PC-9 (cell line): ENCODE measurements at regions not wholly inside any gene's neighbourhood (a gene's known extent, or its start where the extent isn't known, plus 50 kb on each side); places are given as distances from the start of the nearest gene placed in this dataset.

ENCODE experiments used
- BruUV-seq: library from RNA; stranded (reverse); fragments of 400-500 nt; replicated peaks from 2 replicates; lab custom pipeline; 2021; lab: Mats Ljungman, UMichigan
- CTCF ChIA-PET: fragments of 300-600 bp; sonication (Branson Sonifier 250); formaldehyde crosslinking; loops from one replicate; lab custom pipeline; 2022; ENCODE audit warnings: antibody characterized with exemption; lab: Charles Lee
- POLR2A ChIA-PET: fragments of 300-600 bp; sonication (Branson Sonifier 250); formaldehyde crosslinking; loops from one replicate; lab custom pipeline; 2022; ENCODE audit warnings: antibody characterized with exemption; ENCODE audit not compliant: unreplicated experiment; lab: Charles Lee
- DNase-seq, 2 experiments: peaks; one replicate each; pipeline versions ENCODE4 v3.0.0 to v3.0.0-alpha.2; 2015 to 2022; ENCODE audit warnings: mixed read lengths in 1 of 2
- H2AFZ ChIP-seq: fragments of 200-600 bp; sonication (generic); 2 replicates; pipeline ENCODE4 v1.8.1; 2017; ENCODE audit warnings: antibody characterized with exemption
- H3F3A ChIP-seq: fragments of 200-600 bp; sonication (generic); 2 replicates; pipeline ENCODE4 v1.8.1; 2017; ENCODE audit warnings: antibody characterized with exemption, mild to moderate bottlenecking, low read depth; ENCODE audit not compliant: insufficient read depth
- H3K27ac ChIP-seq: fragments of 200-600 bp; sonication (generic); 2 replicates; pipeline ENCODE4 v1.6.1; 2016; ENCODE audit warnings: mixed run types
- H3K27me3 ChIP-seq: fragments of 200-600 bp; sonication (generic); 2 replicates; pipeline ENCODE4 v1.6.1; 2016; ENCODE audit warnings: low read depth, mixed run types; ENCODE audit not compliant: insufficient read depth
- H3K36me3 ChIP-seq: fragments of 200-600 bp; sonication (generic); 2 replicates; pipeline ENCODE4 v1.6.1; 2016; ENCODE audit warnings: low read depth, mixed run types
- H3K4me1 ChIP-seq: fragments of 200-600 bp; sonication (generic); replicated peaks from 2 replicates; pipeline ENCODE4 v1.6.1; 2016; ENCODE audit warnings: mixed run types; ENCODE audit not compliant: insufficient read depth
- H3K4me2 ChIP-seq: fragments of 200-600 bp; sonication (generic); 2 replicates; pipeline ENCODE4 v1.6.1; 2017; ENCODE audit warnings: mixed run types
- H3K4me3 ChIP-seq: fragments of 200-600 bp; sonication (generic); 2 replicates; pipeline ENCODE4 v1.6.1; 2016; ENCODE audit warnings: mixed run types
- H3K79me2 ChIP-seq: fragments of 200-600 bp; sonication (generic); 2 replicates; pipeline ENCODE4 v1.6.1; 2017; ENCODE audit warnings: low read depth, mixed run types
- H3K9me2 ChIP-seq: fragments of 200-600 bp; sonication (generic); 2 replicates; pipeline ENCODE4 v1.8.1; 2017; ENCODE audit warnings: mild to moderate bottlenecking; ENCODE audit not compliant: insufficient read depth
- H3K9me3 ChIP-seq: fragments of 200-600 bp; sonication (generic); 2 replicates; pipeline ENCODE4 v1.8.1; 2016; ENCODE audit warnings: low read depth; ENCODE audit not compliant: insufficient read depth
- H4K20me1 ChIP-seq: fragments of 200-600 bp; sonication (generic); 2 replicates; pipeline ENCODE4 v1.8.1; 2017; ENCODE audit not compliant: insufficient read depth
- EZH2 ChIP-seq: fragments of 200-600 bp; sonication (generic); IDR thresholded peaks from 2 replicates; pipeline ENCODE4 v1.8.0; 2017; ENCODE audit warnings: antibody characterized with exemption, low read depth
- intact Hi-C: fragments of 100-400 bp; cut with micrococcal nuclease; formaldehyde crosslinking; loops from one replicate; pipeline ENCODE4 v1.10.0; 2022; ENCODE audit not compliant: unreplicated experiment
- TF ChIP-seq, protein P1 (sequence below): fragments of 200-600 bp; sonication (generic); conservative IDR thresholded peaks from 2 replicates; pipeline ENCODE4 v1.6.1; 2017; ENCODE audit warnings: mixed run types, antibody characterized with exemption, mild to moderate bottlenecking, moderate library complexity

DNA sequence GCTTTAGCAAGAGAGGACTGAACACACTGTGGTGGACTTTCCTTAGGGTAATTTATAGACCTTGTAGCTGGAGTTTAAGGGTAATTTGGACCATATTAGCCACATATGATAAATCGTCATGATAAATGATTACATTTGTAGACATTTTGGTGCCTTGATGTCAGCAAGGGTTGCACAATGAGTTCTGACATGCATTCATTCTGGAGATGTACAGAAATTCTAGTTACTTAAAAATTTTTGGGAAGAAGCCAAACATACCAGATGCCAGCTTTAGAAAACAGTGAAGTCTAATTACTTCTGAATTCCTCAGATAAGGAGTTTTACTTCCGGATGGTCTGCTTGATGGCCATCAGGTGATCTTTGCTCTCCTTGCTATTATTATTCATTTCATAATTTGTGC lies 653.1 kb downstream of the TBC1D32 start:
- no peaks in the 10 kb centered on the region for H3K27me3 ChIP-seq
- intact Hi-C loops = no loop called here
- no peak overlapping the region for H3K27ac ChIP-seq
- H4K20me1 ChIP-seq = no peaks in the 10 kb centered on the region
- no peaks in the 10 kb centered on the region for H3K9me3 ChIP-seq
- no peak for TF ChIP-seq EZH2
- TF ChIP-seq, protein P1, sequence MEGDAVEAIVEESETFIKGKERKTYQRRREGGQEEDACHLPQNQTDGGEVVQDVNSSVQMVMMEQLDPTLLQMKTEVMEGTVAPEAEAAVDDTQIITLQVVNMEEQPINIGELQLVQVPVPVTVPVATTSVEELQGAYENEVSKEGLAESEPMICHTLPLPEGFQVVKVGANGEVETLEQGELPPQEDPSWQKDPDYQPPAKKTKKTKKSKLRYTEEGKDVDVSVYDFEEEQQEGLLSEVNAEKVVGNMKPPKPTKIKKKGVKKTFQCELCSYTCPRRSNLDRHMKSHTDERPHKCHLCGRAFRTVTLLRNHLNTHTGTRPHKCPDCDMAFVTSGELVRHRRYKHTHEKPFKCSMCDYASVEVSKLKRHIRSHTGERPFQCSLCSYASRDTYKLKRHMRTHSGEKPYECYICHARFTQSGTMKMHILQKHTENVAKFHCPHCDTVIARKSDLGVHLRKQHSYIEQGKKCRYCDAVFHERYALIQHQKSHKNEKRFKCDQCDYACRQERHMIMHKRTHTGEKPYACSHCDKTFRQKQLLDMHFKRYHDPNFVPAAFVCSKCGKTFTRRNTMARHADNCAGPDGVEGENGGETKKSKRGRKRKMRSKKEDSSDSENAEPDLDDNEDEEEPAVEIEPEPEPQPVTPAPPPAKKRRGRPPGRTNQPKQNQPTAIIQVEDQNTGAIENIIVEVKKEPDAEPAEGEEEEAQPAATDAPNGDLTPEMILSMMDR = no peak
- H3K36me3 ChIP-seq = no peaks in the 10 kb centered on the region
- no peak overlapping the region for H2AFZ ChIP-seq
- BruUV-seq = no TSS peak
- DNase-seq = no peak
- CTCF ChIA-PET = no interaction called here
- POLR2A ChIA-PET = interaction anchor here (0.6 kb wide), 1 partner anchor 439 kb away, joined by 5 read pairs; no protein-coding TSS in a partner anchor
- no peak overlapping the region for H3K4me3 ChIP-seq
- no peaks in the 10 kb centered on the region for H3F3A ChIP-seq
- no peaks in the 10 kb centered on the region for H3K4me1 ChIP-seq
- H3K79me2 ChIP-seq = no peaks in the 10 kb centered on the region
- H3K4me2 ChIP-seq = no peak overlapping the region
- no peaks in the 10 kb centered on the region for H3K9me2 ChIP-seq

DNA sequence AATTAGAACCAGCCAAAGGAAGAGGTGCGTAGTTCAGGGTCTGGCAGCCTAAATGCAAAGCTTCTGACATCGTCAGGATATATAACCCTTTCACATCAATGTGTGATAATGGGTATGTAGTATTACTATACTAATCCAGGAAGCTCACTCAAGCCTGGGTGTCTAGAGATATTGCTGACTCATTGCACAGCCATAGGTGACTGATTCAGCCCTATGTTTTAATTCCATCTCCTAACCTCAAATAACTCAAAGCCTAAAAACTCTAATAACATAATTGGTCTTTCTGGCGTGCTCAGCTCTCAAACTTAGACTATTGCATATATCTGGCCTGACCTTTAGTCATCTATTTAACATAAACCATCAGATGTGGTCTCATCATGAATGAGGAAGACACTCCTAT lies 658.4 kb downstream of the TBC1D32 start:
- Histone ChIP-seq H3K27ac (peak overlapping the region; percentile 24), H3K4me1 (peaks cover 8% of the 10 kb centered on the region), H3K79me2 (no peaks in the 10 kb centered on the region), H3K36me3 (no peaks in the 10 kb centered on the region), H3K4me3 (no peak overlapping the region), H3K9me3 (no peaks in the 10 kb centered on the region), H4K20me1 (no peaks in the 10 kb centered on the region), H2AFZ (peak overlapping the region; percentile 80), H3K9me2 (no peaks in the 10 kb centered on the region), H3K4me2 (peak overlapping the region; percentile 25), H3K27me3 (no peaks in the 10 kb centered on the region), H3F3A (no peaks in the 10 kb centered on the region; the same call in 1 of the 2 replicates)
- ChIA-PET CTCF (no interaction called here), POLR2A (no interaction called here)
- DNase-seq = no peak
- intact Hi-C loops = no loop called here
- no TSS peak for BruUV-seq
- TF ChIP-seq, protein P1 = no peak
- no peak for TF ChIP-seq EZH2

DNA sequence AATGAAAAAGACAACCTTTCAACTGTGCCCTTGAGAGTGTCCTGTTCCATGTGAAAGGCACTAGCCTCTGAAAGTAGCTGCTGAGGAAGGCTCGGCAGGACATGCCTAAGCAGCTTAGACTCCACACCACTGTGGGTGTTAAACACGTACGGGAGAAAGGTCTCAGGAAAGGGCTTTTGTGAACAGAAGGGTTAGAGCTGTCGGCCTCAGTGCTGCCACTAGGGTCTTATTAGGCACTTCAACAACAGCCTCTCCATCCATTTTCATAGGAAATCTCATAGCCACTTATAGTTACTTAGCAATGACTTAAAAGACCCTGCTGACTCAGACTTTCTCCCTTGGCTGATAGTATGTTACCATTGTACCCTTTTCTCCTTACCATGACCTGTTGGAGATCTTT lies 662.8 kb downstream of the TBC1D32 start:
- POLR2A ChIA-PET = no interaction called here
- no peak overlapping the region for H2AFZ ChIP-seq
- H3K4me2 ChIP-seq = no peak overlapping the region
- no peaks in the 10 kb centered on the region for H3K27me3 ChIP-seq
- H4K20me1 ChIP-seq = no peaks in the 10 kb centered on the region
- H3K9me2 ChIP-seq = no peaks in the 10 kb centered on the region
- H3K9me3 ChIP-seq = peaks cover 9% of the 10 kb centered on the region; the same call in 1 of the 2 replicates
- H3K27ac ChIP-seq = no peak overlapping the region
- BruUV-seq = no TSS peak
- no peaks in the 10 kb centered on the region; the same call in 1 of the 2 replicates for H3F3A ChIP-seq
- intact Hi-C loops = no loop called here
- H3K4me3 ChIP-seq = no peak overlapping the region
- H3K36me3 ChIP-seq = no peaks in the 10 kb centered on the region
- H3K79me2 ChIP-seq = no peaks in the 10 kb centered on the region
- TF ChIP-seq, protein P1 = no peak
- TF ChIP-seq EZH2 = no peak
- CTCF ChIA-PET = no interaction called here
- peaks cover 8% of the 10 kb centered on the region for H3K4me1 ChIP-seq
- DNase-seq = no peak
